ENCODE measurements at regions not wholly inside any gene's neighbourhood (a gene's known extent, or its start where the extent isn't known, plus 50 kb on each side); places are given as distances from the start of the nearest gene placed in this dataset.

GRCh38 chr6:79305020-79305419 lies 70.5 kb upstream of the HMGN3 start:
- no peak for DNase-seq (ENCODE audit: low read depth)

DNA sequence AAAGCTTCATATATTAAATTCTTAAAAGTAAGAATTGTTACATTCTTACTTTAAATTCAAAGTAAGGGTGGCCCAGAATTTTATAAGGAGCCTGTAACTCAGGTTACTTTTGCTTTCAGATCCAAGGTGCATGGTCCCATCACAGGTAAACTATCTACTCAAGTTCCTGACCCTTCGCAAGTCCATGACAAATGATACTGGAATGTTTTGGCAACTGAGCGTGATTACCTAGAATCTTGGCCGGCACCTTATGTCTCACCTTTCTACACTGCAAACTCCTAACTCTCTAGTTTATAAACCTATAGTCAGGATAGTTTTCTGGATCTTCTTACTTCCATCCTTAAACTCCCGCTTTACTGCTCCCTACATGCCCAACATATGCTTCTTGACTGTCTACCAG lies 67.9 kb upstream of the HMGN3 start:
- no peak for DNase-seq (ENCODE audit: low read depth)

- no peak for DNase-seq (ENCODE audit: low read depth)
Measured at GRCh38 chr6:79301290-79301689, 66.8 kb upstream of the HMGN3 start.

GRCh38 chr6:79296211-79296610 lies 61.7 kb upstream of the HMGN3 start:
- no peak for DNase-seq (ENCODE audit: low read depth)
